Stomach (tissue), 8 donors: ENCODE measurements at regions not wholly inside any gene's neighbourhood (a gene's known extent, or its start where the extent isn't known, plus 50 kb on each side); places are given as distances from the start of the nearest gene placed in this dataset.

ENCODE experiments used
- DNase-seq, 2 donors: peaks; one replicate each; pipeline versions ENCODE4 v3.0.0 to v3.0.0-alpha.2; 2013 to 2019
- H3K27ac ChIP-seq, 5 donors: fragments of 200-600 bp in 4 of 5; sonication (generic) in 4 of 5; one replicate each; pipeline ENCODE4 v1.5.1; 2013 to 2019; ENCODE audit warnings: mild to moderate bottlenecking in 1 of 5, moderate library complexity in 1 of 5
- H3K27me3 ChIP-seq, 3 donors: fragments of 200-600 bp; sonication (generic); one replicate each; pipeline ENCODE4 v1.5.1; 2017 to 2019; ENCODE audit warnings: mixed run types in 1 of 3
- H3K36me3 ChIP-seq, 4 donors: fragments of 200-600 bp; sonication (generic); 1 replicate in 3 of 4; 2 replicates in 1 of 4; pipeline ENCODE4 v1.5.1; 2016 to 2019
- H3K4me1 ChIP-seq, 4 donors: fragments of 200-600 bp; sonication (generic); one replicate each; pipeline ENCODE4 v1.5.1; 2016 to 2019
- H3K4me3 ChIP-seq, 4 donors: fragments of 200-600 bp; sonication (generic) in 3 of 4; one replicate each; pipeline ENCODE4 v1.5.1; 2016 to 2019; ENCODE audit warnings: mild to moderate bottlenecking in 1 of 4
- H3K9me3 ChIP-seq, 4 donors: fragments of 200-600 bp; sonication (generic); one replicate each; pipeline ENCODE4 v1.5.1; 2016 to 2019
- EP300 ChIP-seq: sonication (generic); formaldehyde crosslinking; IDR thresholded peaks from one replicate; pipeline ENCODE4 v1.6.1; 2017; ENCODE audit warnings: antibody characterized with exemption
- POLR2A ChIP-seq, 4 donors: fragments of 450-650 bp; IDR thresholded peaks; one replicate each; pipeline ENCODE4 v1.6.1; 2016; ENCODE audit warnings: antibody characterized with exemption in 4 of 4, control low read depth in 2 of 4, mild to moderate bottlenecking in 1 of 4, moderate library complexity in 1 of 4
- POLR2AphosphoS5 ChIP-seq, 3 donors: sonication (generic); formaldehyde crosslinking; IDR thresholded peaks; one replicate each; pipeline ENCODE4 v1.6.1; 2016; ENCODE audit warnings: antibody characterized with exemption in 3 of 3
- WGBS, 5 donors: extraction: QIAGEN DNeasy Blood & Tissue Kit in 3 of 5; methylation state at CpG; one replicate each; pipeline versions ENCODE4 v1.1.5 to v1.1.7; 2013 to 2018; 5-methylcytosine and 5-hydroxymethylcytosine counted together
- intact Hi-C: fragments of 100-400 bp; cut with DNase I; formaldehyde crosslinking; loops from one replicate; pipeline ENCODE4 v1.15.1; 2023; ENCODE audit warnings: low total_unique reads
- TF ChIP-seq, protein P1 (sequence below), 7 experiments: fragments of 450-650 bp in 4 of 7; fragments of 200-600 bp in 3 of 7; sonication (generic) in 3 of 7; IDR thresholded peaks; one replicate each; pipeline ENCODE4 v1.5.1; 2016 to 2019; ENCODE audit warnings: antibody characterized with exemption in 7 of 7, control low read depth in 2 of 7, mild to moderate bottlenecking in 1 of 7
- donor health status: healthy with polysubstance abuse.
- donor health status: Bipolar disorder and iron deficiency.
- donor health status: healthy.

GRCh38 chr10:131024259-131025131 is 287.0 kb downstream of the TCERG1L start:
- intact Hi-C loops, result no loop called here
- TF ChIP-seq POLR2AphosphoS5 (IDR thresholded peaks at IDR 0.05), result no peak
- TF ChIP-seq EP300, result no peak
- TF ChIP-seq, protein P1, sequence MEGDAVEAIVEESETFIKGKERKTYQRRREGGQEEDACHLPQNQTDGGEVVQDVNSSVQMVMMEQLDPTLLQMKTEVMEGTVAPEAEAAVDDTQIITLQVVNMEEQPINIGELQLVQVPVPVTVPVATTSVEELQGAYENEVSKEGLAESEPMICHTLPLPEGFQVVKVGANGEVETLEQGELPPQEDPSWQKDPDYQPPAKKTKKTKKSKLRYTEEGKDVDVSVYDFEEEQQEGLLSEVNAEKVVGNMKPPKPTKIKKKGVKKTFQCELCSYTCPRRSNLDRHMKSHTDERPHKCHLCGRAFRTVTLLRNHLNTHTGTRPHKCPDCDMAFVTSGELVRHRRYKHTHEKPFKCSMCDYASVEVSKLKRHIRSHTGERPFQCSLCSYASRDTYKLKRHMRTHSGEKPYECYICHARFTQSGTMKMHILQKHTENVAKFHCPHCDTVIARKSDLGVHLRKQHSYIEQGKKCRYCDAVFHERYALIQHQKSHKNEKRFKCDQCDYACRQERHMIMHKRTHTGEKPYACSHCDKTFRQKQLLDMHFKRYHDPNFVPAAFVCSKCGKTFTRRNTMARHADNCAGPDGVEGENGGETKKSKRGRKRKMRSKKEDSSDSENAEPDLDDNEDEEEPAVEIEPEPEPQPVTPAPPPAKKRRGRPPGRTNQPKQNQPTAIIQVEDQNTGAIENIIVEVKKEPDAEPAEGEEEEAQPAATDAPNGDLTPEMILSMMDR (IDR thresholded peaks at IDR 0.05), result no peak
- TF ChIP-seq POLR2A (IDR thresholded peaks at IDR 0.05), result no peak
- H3K27me3 ChIP-seq, result peaks cover 0 to 39% (median 0%) of the 10 kb centered on the region in 3 donors
- H3K36me3 ChIP-seq, result no peaks in the 10 kb centered on the region
- no peak for DNase-seq
- H3K27ac ChIP-seq, result no peak overlapping the region
- H3K9me3 ChIP-seq, result no peaks in the 10 kb centered on the region
- no peak overlapping the region for H3K4me3 ChIP-seq
- no peaks in the 10 kb centered on the region for H3K4me1 ChIP-seq
- WGBS, 5 donors, result 71 to 84% (median 81%) methylated on average over 16 to 17 of the region's 17 CpGs

DNA sequence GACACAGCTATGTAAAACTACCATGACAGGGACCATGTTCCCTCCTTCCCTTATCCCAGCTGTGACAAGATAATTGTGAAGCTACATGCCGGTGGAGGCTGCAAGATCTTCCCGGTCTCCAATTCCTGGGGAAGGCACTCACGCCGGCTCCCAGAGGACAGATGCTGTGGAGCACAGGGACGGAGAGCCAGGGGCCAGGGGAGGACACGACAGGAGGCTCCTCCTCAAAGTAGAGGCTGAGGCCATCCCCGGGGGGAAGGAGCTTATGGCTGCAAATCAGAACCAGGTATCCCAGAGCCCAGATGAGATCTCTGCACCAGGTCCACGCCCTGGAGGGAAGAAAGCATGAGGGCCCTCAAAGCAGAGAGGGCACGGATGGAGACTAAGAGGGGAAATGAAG is 286.2 kb downstream of the TCERG1L start:
- Histone ChIP-seq H3K4me1 (no peaks in the 10 kb centered on the region), H3K27ac (no peak overlapping the region), H3K9me3 (no peaks in the 10 kb centered on the region), H3K4me3 (no peak overlapping the region), H3K36me3 (no peaks in the 10 kb centered on the region), H3K27me3 (peaks cover 0 to 41% (median 0%) of the 10 kb centered on the region in 3 donors)
- intact Hi-C loops, result no loop called here
- DNase-seq, result no peak
- WGBS, 5 donors, result 84 to 89% (median 86%) methylated on average over 3 to 9 of the region's 9 CpGs
- TF ChIP-seq, protein P1 (IDR thresholded peaks at IDR 0.05), result no peak
- TF ChIP-seq EP300 (no peak), POLR2A (IDR thresholded peaks at IDR 0.05) (no peak), POLR2AphosphoS5 (IDR thresholded peaks at IDR 0.05) (no peak)

- Histone ChIP-seq H3K36me3 (no peaks in the 10 kb centered on the region), H3K9me3 (no peaks in the 10 kb centered on the region), H3K27ac (no peak overlapping the region), H3K4me3 (no peak overlapping the region), H3K4me1 (no peaks in the 10 kb centered on the region), H3K27me3 (peaks cover 0 to 37% (median 0%) of the 10 kb centered on the region in 3 donors)
- TF ChIP-seq, protein P1 (IDR thresholded peaks at IDR 0.05), result no peak
- no peak for TF ChIP-seq POLR2A (IDR thresholded peaks at IDR 0.05)
- no peak for TF ChIP-seq POLR2AphosphoS5 (IDR thresholded peaks at IDR 0.05)
- TF ChIP-seq EP300, result no peak
- DNase-seq, result no peak
- intact Hi-C loops, result no loop called here
- WGBS, 5 donors, result 50 to 79% (median 66%) methylated on average over 7 of the region's 7 CpGs
These were observed 284.3 kb downstream of the TCERG1L start for GRCh38 chr10:131027256-131027655.

GRCh38 chr10:131031346-131031745 is 280.2 kb downstream of the TCERG1L start:
- H3K4me3 ChIP-seq, result no peak overlapping the region
- H3K27me3 ChIP-seq, result peaks cover 0 to 29% (median 0%) of the 10 kb centered on the region in 3 donors
- H3K27ac ChIP-seq, result no peak overlapping the region
- TF ChIP-seq, protein P1 (IDR thresholded peaks at IDR 0.05), result no peak
- TF ChIP-seq POLR2AphosphoS5 (IDR thresholded peaks at IDR 0.05) (no peak), POLR2A (IDR thresholded peaks at IDR 0.05) (no peak), EP300 (no peak)
- H3K4me1 ChIP-seq, result no peaks in the 10 kb centered on the region
- no peak for DNase-seq
- intact Hi-C loops, result no loop called here
- no peaks in the 10 kb centered on the region for H3K9me3 ChIP-seq
- no peaks in the 10 kb centered on the region for H3K36me3 ChIP-seq
- 83 to 86% (median 83%) methylated on average over 14 of the region's 14 CpGs for WGBS, 5 donors
